Breast epithelium (tissue), 4 donors: ENCODE measurements at regions not wholly inside any gene's neighbourhood (a gene's known extent, or its start where the extent isn't known, plus 50 kb on each side); places are given as distances from the start of the nearest gene placed in this dataset.

Experiments used
- DNase-seq, 2 donors: peaks; one replicate each; pipeline ENCODE4 v3.0.0-alpha.2; 2019; ENCODE audit warnings: low spot score in 2 of 2
- H3K27ac ChIP-seq, 2 donors: fragments of 200-600 bp; sonication (generic) in 1 of 2; one replicate each; pipeline ENCODE4 v1.5.1; 2016 to 2019; ENCODE audit warnings: mild to moderate bottlenecking in 1 of 2
- H3K27me3 ChIP-seq, 2 donors: fragments of 200-600 bp; sonication (generic) in 1 of 2; one replicate each; pipeline versions ENCODE4 v1.5.1 to v1.6.0; 2017 to 2019; ENCODE audit warnings: control low read depth in 1 of 2, mild to moderate bottlenecking in 1 of 2
- H3K36me3 ChIP-seq: fragments of 200-600 bp; one replicate; pipeline ENCODE4 v1.5.1; 2019
- H3K4me1 ChIP-seq, 2 donors: fragments of 200-600 bp; sonication (generic); one replicate each; pipeline ENCODE4 v1.5.1; 2016 to 2019; ENCODE audit warnings: control low read depth in 1 of 2
- H3K4me3 ChIP-seq, 3 donors: fragments of 200-600 bp; sonication (generic); 1 replicate in 2 of 3; 2 replicates in 1 of 3; pipeline ENCODE4 v1.5.1; 2016 to 2019; ENCODE audit warnings: mild to moderate bottlenecking in 3 of 3, moderate library complexity in 2 of 3
- H3K9me3 ChIP-seq, 2 donors: fragments of 200-600 bp; sonication (generic) in 1 of 2; one replicate each; pipeline ENCODE4 v1.5.1; 2016 to 2019; ENCODE audit warnings: control low read depth in 1 of 2
- CTCF ChIP-seq, 3 donors: fragments of 450-650 bp; IDR thresholded peaks; one replicate each; pipeline ENCODE4 v1.5.1; 2016 to 2017; ENCODE audit warnings: antibody characterized with exemption in 3 of 3, mild to moderate bottlenecking in 3 of 3, moderate library complexity in 3 of 3
- POLR2A ChIP-seq: fragments of 450-650 bp; IDR thresholded peaks from one replicate; pipeline ENCODE4 v1.6.1; 2016; ENCODE audit warnings: antibody characterized with exemption, mild to moderate bottlenecking, moderate library complexity
- POLR2AphosphoS5 ChIP-seq, 3 donors: sonication (generic); formaldehyde crosslinking; IDR thresholded peaks; one replicate each; pipeline ENCODE4 v1.6.1; 2017; ENCODE audit warnings: antibody characterized with exemption in 3 of 3
- intact Hi-C: fragments of 100-400 bp; cut with DNase I; formaldehyde crosslinking; loops from one replicate; pipeline ENCODE4 v1.15.1; 2023; ENCODE audit warnings: low total_unique reads

- no peak overlapping the region for H3K4me3 ChIP-seq
- DNase-seq, result no peak
- no peaks in the 10 kb centered on the region for H3K9me3 ChIP-seq
- no peaks in the 10 kb centered on the region for H3K36me3 ChIP-seq
- TF ChIP-seq POLR2A (no peak), POLR2AphosphoS5 (IDR thresholded peaks at IDR 0.05) (no peak), CTCF (IDR thresholded peaks at IDR 0.05) (no peak)
- no peaks in the 10 kb centered on the region for H3K27me3 ChIP-seq
- no peaks in the 10 kb centered on the region for H3K4me1 ChIP-seq
- H3K27ac ChIP-seq, result no peak overlapping the region
- intact Hi-C loops, result no loop called here
Observed at GRCh38 chr10:90125456-90126255, 424.3 kb downstream of the KIF20B start.

GRCh38 chr10:90126256-90126595 is 424.8 kb downstream of the KIF20B start:
- TF ChIP-seq POLR2AphosphoS5 (IDR thresholded peaks at IDR 0.05) (no peak), POLR2A (no peak), CTCF (IDR thresholded peaks at IDR 0.05) (no peak)
- intact Hi-C loops, result no loop called here
- H3K4me3 ChIP-seq, result no peak overlapping the region
- H3K9me3 ChIP-seq, result no peaks in the 10 kb centered on the region
- H3K27me3 ChIP-seq, result no peaks in the 10 kb centered on the region
- H3K4me1 ChIP-seq, result no peaks in the 10 kb centered on the region
- H3K36me3 ChIP-seq, result no peaks in the 10 kb centered on the region
- no peak for DNase-seq
- H3K27ac ChIP-seq, result no peak overlapping the region

GRCh38 chr10:90130321-90131086 is 429.1 kb downstream of the KIF20B start:
- no peak overlapping the region for H3K27ac ChIP-seq
- no peak for DNase-seq
- TF ChIP-seq POLR2A (no peak), POLR2AphosphoS5 (IDR thresholded peaks at IDR 0.05) (no peak), CTCF (IDR thresholded peaks at IDR 0.05) (no peak)
- no peaks in the 10 kb centered on the region for H3K27me3 ChIP-seq
- intact Hi-C loops, result no loop called here
- no peaks in the 10 kb centered on the region for H3K36me3 ChIP-seq
- no peaks in the 10 kb centered on the region for H3K4me1 ChIP-seq
- H3K4me3 ChIP-seq, result no peak overlapping the region
- H3K9me3 ChIP-seq, result peaks cover 4 to 21% of the 10 kb centered on the region in 2 donors

GRCh38 chr10:90133606-90134005 is 432.2 kb downstream of the KIF20B start:
- TF ChIP-seq POLR2A (no peak), CTCF (IDR thresholded peaks at IDR 0.05) (no peak), POLR2AphosphoS5 (IDR thresholded peaks at IDR 0.05) (no peak)
- intact Hi-C loops, result no loop called here
- H3K27ac ChIP-seq, result no peak overlapping the region
- no peaks in the 10 kb centered on the region for H3K27me3 ChIP-seq
- no peaks in the 10 kb centered on the region for H3K36me3 ChIP-seq
- DNase-seq, result no peak
- no peaks in the 10 kb centered on the region for H3K4me1 ChIP-seq
- H3K4me3 ChIP-seq, result no peak overlapping the region
- H3K9me3 ChIP-seq, result peaks cover 30 to 52% of the 10 kb centered on the region in 2 donors

GRCh38 chr10:90136731-90137316 is 435.4 kb downstream of the KIF20B start:
- TF ChIP-seq POLR2A (no peak), POLR2AphosphoS5 (IDR thresholded peaks at IDR 0.05) (no peak), CTCF (IDR thresholded peaks at IDR 0.05) (no peak)
- H3K9me3 ChIP-seq, result peaks cover 39 to 69% of the 10 kb centered on the region in 2 donors
- intact Hi-C loops, result no loop called here
- H3K4me3 ChIP-seq, result no peak overlapping the region
- H3K27ac ChIP-seq, result no peak overlapping the region
- no peaks in the 10 kb centered on the region for H3K36me3 ChIP-seq
- H3K27me3 ChIP-seq, result no peaks in the 10 kb centered on the region
- no peaks in the 10 kb centered on the region for H3K4me1 ChIP-seq
- DNase-seq, result no peak
